ENCODE measurements at regions not wholly inside any gene's neighbourhood (a gene's known extent, or its start where the extent isn't known, plus 50 kb on each side); places are given as distances from the start of the nearest gene placed in this dataset.

GRCh38 chr14:49527221-49527620 lies 59.0 kb downstream of the RPS29 start:
- no peak for DNase-seq (ENCODE audit: low read depth, low spot score)

- DNase-seq (ENCODE audit: low read depth, low spot score) = no peak
Observed at GRCh38 chr14:49526101-49526500, 60.1 kb downstream of the RPS29 start.

DNA sequence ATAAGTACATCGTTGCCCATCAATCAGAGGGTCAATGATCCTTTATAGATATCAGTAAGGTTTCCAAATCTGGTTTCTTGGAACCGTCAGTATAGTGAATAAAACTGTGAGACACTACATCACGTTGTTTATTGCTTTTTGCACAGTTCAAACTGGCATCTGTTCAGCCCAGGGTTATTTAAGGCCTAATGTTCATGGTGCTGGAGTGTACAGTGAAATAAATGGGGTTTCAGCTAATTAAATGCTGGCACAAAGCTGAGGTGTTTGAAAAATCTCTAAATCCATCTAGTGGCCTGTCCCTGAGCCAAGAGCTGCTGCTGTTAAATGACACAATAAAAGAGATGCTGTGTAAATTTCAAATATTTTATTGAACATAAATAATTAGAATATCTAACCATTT lies 69.9 kb downstream of the RPS29 start:
- DNase-seq (ENCODE audit: low read depth, low spot score) = no peak

GRCh38 chr14:49512571-49512970 lies 73.6 kb downstream of the RPS29 start:
- no peak for DNase-seq (ENCODE audit: low read depth, low spot score)

GRCh38 chr14:49512147-49512551 lies 74.0 kb downstream of the RPS29 start:
- peak; percentile 80 for DNase-seq (ENCODE audit: low read depth, low spot score)

- no peak for DNase-seq (ENCODE audit: low read depth, low spot score)
Observed at GRCh38 chr14:49508124-49508523, 78.1 kb downstream of the RPS29 start.

- no peak for DNase-seq (ENCODE audit: low read depth, low spot score)
Observed at GRCh38 chr14:49506650-49507049, 79.5 kb downstream of the RPS29 start.

GRCh38 chr14:49505041-49505766 lies 81.0 kb downstream of the RPS29 start:
- no peak for DNase-seq (ENCODE audit: low read depth, low spot score)

DNA sequence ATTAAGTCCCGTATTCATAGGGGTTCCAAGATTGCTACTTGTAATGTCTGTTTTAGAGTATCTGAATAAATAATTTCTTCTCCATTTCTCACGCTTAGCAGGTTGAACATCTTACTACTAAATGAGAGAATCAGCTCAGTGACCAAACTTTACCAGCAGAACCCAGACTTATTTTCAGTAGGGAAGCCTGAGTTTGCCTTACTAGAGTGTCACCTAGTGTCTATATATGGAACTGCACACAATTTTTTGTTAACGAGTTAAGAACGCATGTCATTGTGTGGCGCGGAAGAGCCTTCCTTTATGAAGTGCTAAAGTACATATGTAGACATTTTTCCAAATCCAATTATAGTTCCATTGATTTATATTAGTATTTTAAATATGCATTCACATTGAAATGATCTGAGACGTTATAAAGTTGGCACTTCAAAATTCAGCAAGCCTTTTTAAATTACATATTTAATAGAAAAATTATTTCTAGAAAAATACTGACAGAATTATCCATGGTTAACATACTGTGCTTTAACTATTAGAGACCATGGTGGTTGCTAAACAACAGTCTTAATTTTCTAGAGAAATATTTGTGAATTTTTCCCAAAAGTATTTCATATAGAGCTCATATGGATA lies 88.3 kb downstream of the RPS29 start:
- peak; percentile 52 for DNase-seq (ENCODE audit: low read depth, low spot score)

DNA sequence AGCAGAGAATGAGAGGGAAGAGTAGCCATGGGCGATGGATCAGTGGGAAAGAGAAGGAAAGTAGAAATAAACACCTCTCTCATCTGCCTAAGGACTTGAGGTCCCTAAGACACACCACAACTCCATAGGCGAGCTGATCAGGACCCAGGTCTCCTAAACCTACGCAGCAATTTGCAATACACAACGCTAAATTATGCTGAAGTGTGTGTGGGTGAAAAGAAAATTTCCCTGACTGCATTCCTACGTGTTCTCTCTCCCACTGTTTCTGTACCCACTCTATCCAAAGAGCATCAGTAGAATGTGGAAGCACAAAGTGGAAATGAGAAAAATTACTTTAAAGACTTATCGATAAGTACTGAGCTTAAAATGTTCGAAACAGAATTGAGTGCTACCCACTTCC lies 88.9 kb downstream of the RPS29 start:
- DNase-seq (ENCODE audit: low read depth, low spot score) = no peak

GRCh38 chr14:49494836-49495235 lies 91.3 kb downstream of the RPS29 start:
- DNase-seq (ENCODE audit: low read depth, low spot score) = no peak

GRCh38 chr14:49493557-49493956 lies 92.6 kb downstream of the RPS29 start:
- no peak for DNase-seq (ENCODE audit: low read depth, low spot score)

GRCh38 chr14:49492151-49492550 lies 94.0 kb downstream of the RPS29 start:
- no peak for DNase-seq (ENCODE audit: low read depth, low spot score)

DNA sequence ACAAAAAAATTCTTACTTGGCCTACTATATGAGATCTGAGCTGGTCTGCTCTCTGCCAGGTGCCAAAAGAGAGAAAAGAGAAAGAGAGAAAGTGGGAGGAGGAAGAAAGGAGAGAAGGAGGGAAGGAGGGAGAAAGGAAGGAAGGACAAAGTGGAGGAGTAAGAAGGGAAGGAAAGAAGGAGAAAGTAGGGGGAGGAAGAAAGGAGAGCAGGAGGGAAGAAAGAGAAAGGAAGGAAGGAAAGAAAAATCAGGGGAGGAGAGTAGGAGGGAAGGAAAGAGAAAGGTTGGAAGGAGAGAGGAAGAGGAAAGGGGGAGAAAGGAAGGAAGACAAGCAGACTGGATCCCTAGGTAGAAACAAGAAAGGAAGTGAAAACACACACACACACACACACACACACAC lies 96.8 kb downstream of the RPS29 start:
- DNase-seq (ENCODE audit: low read depth, low spot score) = no peak

DNA sequence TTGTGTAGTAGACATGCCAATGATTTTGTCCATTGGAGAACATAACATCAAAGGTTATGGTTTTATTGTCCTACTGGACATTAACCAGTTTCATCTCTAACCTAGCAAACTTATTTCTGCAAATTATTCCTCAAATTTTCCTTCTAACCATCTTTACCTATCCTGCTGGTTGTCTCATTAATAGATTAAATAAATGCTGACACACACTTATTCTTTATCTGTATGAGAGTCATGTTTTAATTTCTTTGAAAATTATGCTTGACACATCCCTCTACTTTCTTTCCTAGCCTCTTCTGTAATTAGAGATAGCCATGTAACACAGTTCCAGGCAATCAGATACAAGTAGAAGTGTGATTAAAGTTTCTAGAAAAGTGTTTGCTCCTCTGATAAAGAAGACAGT lies 98.9 kb downstream of the RPS29 start:
- no peak for DNase-seq (ENCODE audit: low read depth, low spot score)

GRCh38 chr14:49485290-49485689 lies 100.9 kb downstream of the RPS29 start:
- no peak for DNase-seq (ENCODE audit: low read depth, low spot score)

DNA sequence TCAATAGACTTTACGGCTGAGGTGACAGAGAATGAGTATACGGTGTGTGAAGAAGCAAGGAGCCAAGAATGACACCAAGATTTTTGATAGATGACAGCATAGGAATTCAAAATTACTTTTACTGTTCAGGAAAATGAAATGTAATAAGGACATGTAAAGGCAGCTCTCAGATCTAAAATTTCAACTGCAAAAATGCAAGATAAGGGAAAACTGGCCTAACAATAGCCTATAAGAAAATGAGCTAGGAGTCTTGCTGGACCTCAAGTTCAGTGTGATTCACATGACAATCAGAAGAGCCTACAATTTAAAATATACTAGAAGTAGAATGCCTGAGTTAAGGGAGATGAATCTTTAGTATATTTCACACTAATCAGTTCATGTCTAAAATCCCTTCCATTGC lies 102.0 kb downstream of the RPS29 start:
- no peak for DNase-seq (ENCODE audit: low read depth, low spot score)

- no peak for DNase-seq (ENCODE audit: low read depth, low spot score)
Observed at GRCh38 chr14:49483268-49483667, 102.9 kb downstream of the RPS29 start.

GRCh38 chr14:49480979-49481498 lies 105.1 kb downstream of the RPS29 start:
- no peak for DNase-seq (ENCODE audit: low read depth, low spot score)

GRCh38 chr14:49480053-49480760 lies 106.0 kb downstream of the RPS29 start:
- DNase-seq (ENCODE audit: low read depth, low spot score) = no peak

DNA sequence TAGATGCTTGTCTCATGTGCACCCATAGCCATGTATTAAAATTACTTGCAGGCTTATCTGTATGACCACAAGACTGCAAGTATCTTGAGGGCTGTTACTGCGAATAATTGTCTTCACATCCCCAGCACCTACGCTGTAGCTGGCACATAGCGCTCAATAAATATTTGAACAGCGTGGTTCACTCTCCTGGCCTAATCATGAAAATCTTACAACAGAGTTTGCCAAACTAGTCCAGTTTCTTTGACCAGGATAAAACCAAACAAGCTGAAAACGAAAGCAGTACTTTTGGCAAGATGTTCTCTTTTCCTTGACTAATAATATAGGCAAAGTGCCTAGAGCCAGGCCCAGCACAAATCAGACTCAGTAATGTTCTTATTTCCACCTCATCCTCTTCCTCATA lies 106.7 kb downstream of the RPS29 start:
- no peak for DNase-seq (ENCODE audit: low read depth, low spot score)

DNA sequence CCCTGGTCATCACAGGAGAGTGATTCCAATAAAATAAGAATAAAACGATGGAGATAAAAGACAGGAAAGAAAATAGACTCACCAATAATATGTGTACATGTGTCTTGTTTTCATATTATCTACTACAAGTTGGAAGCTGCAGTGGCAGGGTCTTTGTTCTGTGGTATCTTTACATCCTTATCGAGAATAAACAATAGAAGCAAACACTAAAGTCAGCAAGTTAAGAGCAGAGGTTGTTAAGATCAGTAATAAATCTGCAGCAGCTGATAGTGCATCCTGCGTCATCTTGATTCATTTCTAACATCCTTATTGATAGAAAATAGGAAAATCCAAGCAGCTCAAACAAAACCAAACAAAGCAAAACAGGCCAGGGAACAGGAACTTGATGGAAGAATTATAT lies 107.4 kb downstream of the RPS29 start:
- DNase-seq (ENCODE audit: low read depth, low spot score) = no peak

- DNase-seq (ENCODE audit: low read depth, low spot score) = no peak
Observed at GRCh38 chr14:49467091-49467490, 119.1 kb downstream of the RPS29 start.
